ENCODE measurements at regions not wholly inside any gene's neighbourhood (a gene's known extent, or its start where the extent isn't known, plus 50 kb on each side); places are given as distances from the start of the nearest gene placed in this dataset.

- no peak for TF ChIP-seq CTCF (IDR thresholded peaks at IDR 0.05; ENCODE audit: insufficient read depth, low read length)
- TF ChIP-seq POLR2AphosphoS5 (IDR thresholded peaks at IDR 0.05; ENCODE audit: low read depth): no peak
- TF ChIP-seq SPI1 (IDR thresholded peaks at IDR 0.05; ENCODE audit: borderline replicate concordance, low read depth): no peak
Measured at GRCh38 chr2:65661980-65662653, 229.7 kb upstream of the SPRED2 start.

All from HL-60 (cell line).